ENCODE measurements at regions not wholly inside any gene's neighbourhood (a gene's known extent, or its start where the extent isn't known, plus 50 kb on each side); places are given as distances from the start of the nearest gene placed in this dataset.

- H3K36me3 Mint-ChIP-seq (ENCODE audit: low read depth), result no peaks in the 10 kb centered on the region
- CTCF ChIA-PET, result no interaction called here
- ATAC-seq, result no peak
These were observed 114.0 kb downstream of the NSG2 start for GRCh38 chr5:174159327-174160114.

GRCh38 chr5:174165406-174165805 is 119.9 kb downstream of the NSG2 start:
- no peak for DNase-seq
- H3K36me3 Mint-ChIP-seq (ENCODE audit: low read depth), result no peaks in the 10 kb centered on the region
- ChIA-PET POLR2A (no interaction called here), CTCF (no interaction called here)
- no peak for ATAC-seq
- H3K27ac Mint-ChIP-seq, result no peak overlapping the region
- no peaks in the 10 kb centered on the region for H3K9me3 Mint-ChIP-seq (ENCODE audit: insufficient read depth)
- H3K27me3 Mint-ChIP-seq (ENCODE audit: low read depth), result no peaks in the 10 kb centered on the region
- no peak overlapping the region for H3K4me3 Mint-ChIP-seq
- H3K4me1 Mint-ChIP-seq (ENCODE audit: low read depth), result no peaks in the 10 kb centered on the region

More at GRCh38 chr5:174159327-174160114, 114.0 kb downstream of the NSG2 start:
- no peaks in the 10 kb centered on the region for H3K27me3 Mint-ChIP-seq (ENCODE audit: low read depth)
- H3K4me1 Mint-ChIP-seq (ENCODE audit: low read depth), result no peaks in the 10 kb centered on the region
- no peak for DNase-seq
- POLR2A ChIA-PET, result no interaction called here
- H3K4me3 Mint-ChIP-seq, result no peak overlapping the region
- no peak overlapping the region for H3K27ac Mint-ChIP-seq
- peaks cover 8% of the 10 kb centered on the region for H3K9me3 Mint-ChIP-seq (ENCODE audit: insufficient read depth)

GRCh38 chr5:174166231-174167079 is 120.9 kb downstream of the NSG2 start:
- no peak overlapping the region for H3K27ac Mint-ChIP-seq
- no peaks in the 10 kb centered on the region for H3K27me3 Mint-ChIP-seq (ENCODE audit: low read depth)
- CTCF ChIA-PET, result no interaction called here
- no peaks in the 10 kb centered on the region for H3K36me3 Mint-ChIP-seq (ENCODE audit: low read depth)
- H3K9me3 Mint-ChIP-seq (ENCODE audit: insufficient read depth), result no peaks in the 10 kb centered on the region
- no peak overlapping the region for H3K4me3 Mint-ChIP-seq
- ATAC-seq (no peak), DNase-seq (no peak)
- POLR2A ChIA-PET, result no interaction called here
- H3K4me1 Mint-ChIP-seq (ENCODE audit: low read depth), result no peaks in the 10 kb centered on the region

- ATAC-seq, result no peak
- POLR2A ChIA-PET, result no interaction called here
- Mint-ChIP-seq H3K27me3 (ENCODE audit: low read depth) (no peaks in the 10 kb centered on the region), H3K36me3 (ENCODE audit: low read depth) (no peaks in the 10 kb centered on the region), H3K9me3 (ENCODE audit: insufficient read depth) (no peaks in the 10 kb centered on the region), H3K4me3 (no peak overlapping the region), H3K27ac (no peak overlapping the region), H3K4me1 (ENCODE audit: low read depth) (no peaks in the 10 kb centered on the region)
- CTCF ChIA-PET, result no interaction called here
- DNase-seq, result no peak
These were observed 121.8 kb downstream of the NSG2 start for GRCh38 chr5:174167080-174167910.

- Mint-ChIP-seq H3K9me3 (ENCODE audit: insufficient read depth) (no peaks in the 10 kb centered on the region), H3K4me1 (ENCODE audit: low read depth) (peaks cover 3% of the 10 kb centered on the region), H3K36me3 (ENCODE audit: low read depth) (no peaks in the 10 kb centered on the region), H3K4me3 (no peak overlapping the region), H3K27ac (no peak overlapping the region), H3K27me3 (ENCODE audit: low read depth) (no peaks in the 10 kb centered on the region)
- no peak for ATAC-seq
- DNase-seq, result no peak
- ChIA-PET CTCF (no interaction called here), POLR2A (no interaction called here)
These were observed 126.6 kb downstream of the NSG2 start for GRCh38 chr5:174172152-174172551.

GRCh38 chr5:174172566-174172965 is 127.1 kb downstream of the NSG2 start:
- H3K36me3 Mint-ChIP-seq (ENCODE audit: low read depth), result no peaks in the 10 kb centered on the region
- DNase-seq (no peak), ATAC-seq (no peak)
- ChIA-PET CTCF (no interaction called here), POLR2A (no interaction called here)
- no peaks in the 10 kb centered on the region for H3K27me3 Mint-ChIP-seq (ENCODE audit: low read depth)
- no peak overlapping the region for H3K27ac Mint-ChIP-seq
- H3K4me1 Mint-ChIP-seq (ENCODE audit: low read depth), result peaks cover 3% of the 10 kb centered on the region
- H3K4me3 Mint-ChIP-seq, result no peak overlapping the region
- H3K9me3 Mint-ChIP-seq (ENCODE audit: insufficient read depth), result no peaks in the 10 kb centered on the region

GRCh38 chr5:174173766-174174165 is 128.3 kb downstream of the NSG2 start:
- H3K4me3 Mint-ChIP-seq, result no peak overlapping the region
- no peak for ATAC-seq
- no peak for DNase-seq
- no peak overlapping the region for H3K27ac Mint-ChIP-seq
- ChIA-PET CTCF (no interaction called here), POLR2A (no interaction called here)
- no peaks in the 10 kb centered on the region for H3K9me3 Mint-ChIP-seq (ENCODE audit: insufficient read depth)
- no peaks in the 10 kb centered on the region for H3K27me3 Mint-ChIP-seq (ENCODE audit: low read depth)
- peaks cover 3% of the 10 kb centered on the region for H3K4me1 Mint-ChIP-seq (ENCODE audit: low read depth)
- no peaks in the 10 kb centered on the region for H3K36me3 Mint-ChIP-seq (ENCODE audit: low read depth)

- H3K27ac Mint-ChIP-seq, result no peak overlapping the region
- no peaks in the 10 kb centered on the region for H3K27me3 Mint-ChIP-seq (ENCODE audit: low read depth)
- no peaks in the 10 kb centered on the region for H3K36me3 Mint-ChIP-seq (ENCODE audit: low read depth)
- POLR2A ChIA-PET, result no interaction called here
- H3K9me3 Mint-ChIP-seq (ENCODE audit: insufficient read depth), result no peaks in the 10 kb centered on the region
- CTCF ChIA-PET, result no interaction called here
- peaks cover 3% of the 10 kb centered on the region for H3K4me1 Mint-ChIP-seq (ENCODE audit: low read depth)
- ATAC-seq, result no peak
- H3K4me3 Mint-ChIP-seq, result no peak overlapping the region
- DNase-seq, result no peak
These were observed 130.3 kb downstream of the NSG2 start for GRCh38 chr5:174175716-174176268.

- H3K4me1 Mint-ChIP-seq (ENCODE audit: low read depth), result peaks cover 3% of the 10 kb centered on the region
- H3K9me3 Mint-ChIP-seq (ENCODE audit: insufficient read depth), result no peaks in the 10 kb centered on the region
- ChIA-PET POLR2A (no interaction called here), CTCF (no interaction called here)
- DNase-seq (no peak), ATAC-seq (no peak)
- no peak overlapping the region for H3K27ac Mint-ChIP-seq
- no peak overlapping the region for H3K4me3 Mint-ChIP-seq
- no peaks in the 10 kb centered on the region for H3K27me3 Mint-ChIP-seq (ENCODE audit: low read depth)
- H3K36me3 Mint-ChIP-seq (ENCODE audit: low read depth), result no peaks in the 10 kb centered on the region
These were observed 131.0 kb downstream of the NSG2 start for GRCh38 chr5:174176511-174176910.

- no peaks in the 10 kb centered on the region for H3K36me3 Mint-ChIP-seq (ENCODE audit: low read depth)
- H3K27ac Mint-ChIP-seq, result no peak overlapping the region
- CTCF ChIA-PET, result no interaction called here
- POLR2A ChIA-PET, result no interaction called here
- H3K9me3 Mint-ChIP-seq (ENCODE audit: insufficient read depth), result no peaks in the 10 kb centered on the region
- no peaks in the 10 kb centered on the region for H3K27me3 Mint-ChIP-seq (ENCODE audit: low read depth)
- DNase-seq (no peak), ATAC-seq (no peak)
- peaks cover 3% of the 10 kb centered on the region for H3K4me1 Mint-ChIP-seq (ENCODE audit: low read depth)
- H3K4me3 Mint-ChIP-seq, result no peak overlapping the region
These were observed 132.0 kb downstream of the NSG2 start for GRCh38 chr5:174177531-174177930.

- Mint-ChIP-seq H3K9me3 (ENCODE audit: insufficient read depth) (no peaks in the 10 kb centered on the region), H3K36me3 (ENCODE audit: low read depth) (no peaks in the 10 kb centered on the region), H3K27me3 (ENCODE audit: low read depth) (no peaks in the 10 kb centered on the region), H3K27ac (no peak overlapping the region), H3K4me3 (no peak overlapping the region), H3K4me1 (ENCODE audit: low read depth) (peaks cover 3% of the 10 kb centered on the region)
- DNase-seq (no peak), ATAC-seq (no peak)
- POLR2A ChIA-PET, result no interaction called here
- CTCF ChIA-PET, result no interaction called here
These were observed 132.6 kb downstream of the NSG2 start for GRCh38 chr5:174177976-174178605.

Data from activated CD8-positive, alpha-beta T cell treated with anti-CD3 and anti-CD28 coated beads, Interleukin-2, amount 10 ng/mL, durations not matched to agents 7 days and 5 days (primary cell).